GM10248 (cell line): ENCODE measurements at regions not wholly inside any gene's neighbourhood (a gene's known extent, or its start where the extent isn't known, plus 50 kb on each side); places are given as distances from the start of the nearest gene placed in this dataset.

Source experiments
- CTCF ChIA-PET: fragments of 300-600 bp; sonication (Branson Sonifier 250); formaldehyde crosslinking; extraction: SDS; loops from one replicate; lab custom pipeline; 2021; ENCODE audit warnings: antibody characterized with exemption; lab: Yijun Ruan, JAX
- POLR2A ChIA-PET: fragments of 350-650 bp; sonication (Branson Sonifier 250); formaldehyde crosslinking; extraction: SDS; loops from one replicate; lab custom pipeline; 2020; ENCODE audit warnings: antibody characterized with exemption; lab: Yijun Ruan, JAX
- DNase-seq: peaks from one replicate; pipeline ENCODE4 v3.0.0; 2012; ENCODE audit errors: extremely low spot score
- TF ChIP-seq, protein P1 (sequence below): IDR thresholded peaks from 2 replicates; pipeline ENCODE4 v1.5.1; 2012; ENCODE audit warnings: mild to moderate bottlenecking, low read depth; ENCODE audit errors: extremely low read depth, missing control alignments, control extremely low read depth

DNA sequence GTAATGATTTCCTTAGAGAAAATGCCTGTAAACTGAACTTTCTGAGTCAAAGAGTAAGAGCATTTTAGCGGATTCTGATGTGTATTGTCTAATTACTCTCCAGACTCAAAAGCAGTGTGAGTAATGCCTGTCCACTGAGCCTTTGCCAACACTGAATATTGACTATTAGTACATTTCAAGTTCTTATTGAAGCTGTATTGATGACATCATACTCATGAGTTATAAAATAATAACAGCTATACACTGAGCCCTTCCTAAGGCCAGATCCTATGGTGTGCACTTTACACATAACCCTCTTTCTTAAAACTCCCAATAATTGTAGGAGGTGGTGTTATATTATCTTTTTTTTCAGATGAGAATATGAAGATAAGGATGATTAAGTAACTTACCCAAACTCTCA lies 152.8 kb upstream of the TRPC7 start:
- POLR2A ChIA-PET: no interaction called here
- DNase-seq: no peak
- TF ChIP-seq, protein P1, sequence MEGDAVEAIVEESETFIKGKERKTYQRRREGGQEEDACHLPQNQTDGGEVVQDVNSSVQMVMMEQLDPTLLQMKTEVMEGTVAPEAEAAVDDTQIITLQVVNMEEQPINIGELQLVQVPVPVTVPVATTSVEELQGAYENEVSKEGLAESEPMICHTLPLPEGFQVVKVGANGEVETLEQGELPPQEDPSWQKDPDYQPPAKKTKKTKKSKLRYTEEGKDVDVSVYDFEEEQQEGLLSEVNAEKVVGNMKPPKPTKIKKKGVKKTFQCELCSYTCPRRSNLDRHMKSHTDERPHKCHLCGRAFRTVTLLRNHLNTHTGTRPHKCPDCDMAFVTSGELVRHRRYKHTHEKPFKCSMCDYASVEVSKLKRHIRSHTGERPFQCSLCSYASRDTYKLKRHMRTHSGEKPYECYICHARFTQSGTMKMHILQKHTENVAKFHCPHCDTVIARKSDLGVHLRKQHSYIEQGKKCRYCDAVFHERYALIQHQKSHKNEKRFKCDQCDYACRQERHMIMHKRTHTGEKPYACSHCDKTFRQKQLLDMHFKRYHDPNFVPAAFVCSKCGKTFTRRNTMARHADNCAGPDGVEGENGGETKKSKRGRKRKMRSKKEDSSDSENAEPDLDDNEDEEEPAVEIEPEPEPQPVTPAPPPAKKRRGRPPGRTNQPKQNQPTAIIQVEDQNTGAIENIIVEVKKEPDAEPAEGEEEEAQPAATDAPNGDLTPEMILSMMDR: no peak

DNA sequence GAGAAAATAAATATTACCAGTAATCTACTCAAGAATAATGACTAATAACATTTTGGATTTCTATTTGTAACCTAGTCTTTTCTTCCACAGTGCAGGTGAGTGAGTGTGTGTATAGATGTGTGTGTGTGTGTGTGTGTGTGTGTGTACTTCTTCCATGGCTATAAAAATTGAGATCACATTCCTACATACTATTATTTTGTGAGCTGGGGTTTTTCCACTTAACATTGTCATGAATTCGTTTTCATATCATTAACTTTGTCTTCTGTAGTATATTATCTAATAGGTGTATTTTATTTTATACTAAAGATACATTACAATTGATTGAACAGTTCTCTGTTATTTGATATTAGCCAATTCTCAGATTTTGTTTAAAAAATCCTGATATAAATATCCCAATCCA lies 152.4 kb upstream of the TRPC7 start:
- TF ChIP-seq, protein P1: no peak
- CTCF ChIA-PET: no interaction called here
- POLR2A ChIA-PET: no interaction called here
- no peak for DNase-seq

More for the DNA sequence above, 152.8 kb upstream of the TRPC7 start:
- CTCF ChIA-PET: no interaction called here

DNA sequence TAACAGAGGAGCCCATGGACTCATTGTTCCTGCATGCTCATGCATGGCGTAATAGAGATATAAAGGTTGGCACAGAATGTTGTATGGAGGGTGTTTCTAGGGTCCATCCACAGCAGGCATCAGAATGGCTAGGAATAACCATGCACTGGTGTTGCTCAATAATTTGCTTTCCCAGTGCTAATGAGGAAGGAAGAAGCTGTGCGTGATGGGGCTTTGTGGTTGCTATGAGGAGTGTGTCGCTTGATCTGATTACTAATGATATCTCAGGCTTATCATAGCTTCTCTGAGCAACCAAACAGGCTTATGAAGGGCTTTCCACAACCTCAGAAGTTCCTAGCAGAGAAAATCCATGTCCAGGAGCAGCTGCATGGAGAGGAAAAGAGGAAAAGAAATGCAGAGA lies 151.3 kb upstream of the TRPC7 start:
- CTCF ChIA-PET: interaction anchor here (1.1 to 1.3 kb wide), 2 partner anchors 9 to 10 kb away, joined by 3 read pairs; no protein-coding TSS in a partner anchor
- no peak for DNase-seq
- POLR2A ChIA-PET: no interaction called here
- TF ChIP-seq, protein P1: no peak

DNA sequence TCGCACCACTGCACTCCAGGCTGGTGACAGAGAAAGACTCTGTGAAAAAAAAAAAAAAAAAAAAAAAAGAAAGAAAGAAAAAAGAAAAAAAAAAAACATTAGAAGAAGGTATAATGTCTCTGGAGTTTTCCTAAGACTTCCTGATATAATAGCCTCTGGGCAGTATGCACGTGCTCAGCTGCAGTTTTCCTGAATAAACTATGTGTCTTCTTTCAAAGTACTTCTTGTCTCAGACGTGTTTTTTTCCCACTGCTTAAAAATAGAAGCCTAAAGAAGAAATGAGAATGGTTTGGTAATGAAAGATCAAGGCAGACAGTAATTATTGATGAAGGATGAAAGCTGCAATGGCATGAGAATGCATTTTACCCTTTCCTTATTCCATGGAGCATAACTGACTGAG lies 148.1 kb upstream of the TRPC7 start:
- ChIA-PET CTCF (interaction anchor here (1.8 kb wide), 1 partner anchor 8 kb away, joined by 4 read pairs; no protein-coding TSS in a partner anchor), POLR2A (interaction anchor here (0.7 kb wide), 1 partner anchor 182 kb away, joined by 9 read pairs; no protein-coding TSS in a partner anchor)
- DNase-seq: no peak
- TF ChIP-seq, protein P1: no peak

DNA sequence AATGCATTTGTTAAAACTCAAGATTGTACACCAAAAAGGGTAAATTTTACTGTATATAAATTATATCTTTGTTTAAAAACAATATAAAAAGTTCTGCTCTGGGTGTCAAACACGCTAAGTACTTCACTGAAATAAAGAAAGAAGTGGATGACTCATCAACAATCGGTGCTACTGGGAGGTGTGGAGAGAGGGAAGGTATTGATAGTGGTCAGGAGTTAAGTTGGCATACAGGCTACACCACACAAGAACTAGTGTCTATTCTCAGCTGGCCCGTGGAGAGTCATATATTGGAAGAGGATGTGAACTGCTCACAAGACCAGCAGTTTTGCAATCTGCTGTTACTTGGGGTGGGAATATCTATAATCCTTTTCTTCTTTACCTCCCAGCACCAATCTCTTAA lies 145.7 kb upstream of the TRPC7 start:
- ChIA-PET CTCF (interaction anchor here (1.2 kb wide), 1 partner anchor 20 kb away, joined by 3 read pairs; no protein-coding TSS in a partner anchor), POLR2A (no interaction called here)
- TF ChIP-seq, protein P1: no peak
- DNase-seq: no peak

DNA sequence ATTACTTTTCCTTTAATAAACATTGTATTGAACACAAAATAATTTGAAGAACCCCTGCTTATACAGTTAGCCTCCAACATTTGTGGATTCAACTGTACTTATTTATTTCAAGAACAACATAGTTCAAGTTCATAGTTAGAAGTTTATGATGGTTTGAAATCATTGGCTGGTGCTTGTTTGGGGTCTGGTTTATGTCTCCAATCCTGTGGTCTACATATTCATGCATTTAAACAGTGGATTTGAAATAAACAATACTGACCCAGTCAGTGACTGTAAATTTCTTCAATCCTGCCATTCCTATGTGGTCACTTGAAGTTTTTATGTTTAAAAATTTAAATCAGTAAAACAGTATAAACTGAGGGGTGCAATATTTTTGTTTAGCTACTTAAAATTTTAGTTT lies 145.1 kb upstream of the TRPC7 start:
- TF ChIP-seq, protein P1: no peak
- ChIA-PET POLR2A (no interaction called here), CTCF (no interaction called here)
- no peak for DNase-seq
